ENCODE measurements at regions not wholly inside any gene's neighbourhood (a gene's known extent, or its start where the extent isn't known, plus 50 kb on each side); places are given as distances from the start of the nearest gene placed in this dataset.

- Histone ChIP-seq H3K4me3 (replicated peaks in 1 of 2; ENCODE audit: low read depth in 1 of 2, low read length in 2 of 2) (no peak overlapping the region), H3K79me2 (ENCODE audit: insufficient read depth, low read length) (no peaks in the 10 kb centered on the region), H3K9me3 (ENCODE audit: control insufficient read depth in 1 of 2, insufficient read depth in 1 of 2, low read depth in 1 of 2, low read length in 2 of 2) (no peaks in the 10 kb centered on the region), H3K4me1 (ENCODE audit: control insufficient read depth in 1 of 2, insufficient read depth in 2 of 2, low read length in 2 of 2) (peaks cover 0 to 4% of the 10 kb centered on the region in 2 experiments; a peak in 1 of 4 replicates), H3K4me2 (ENCODE audit: low read length) (no peak overlapping the region), H3K36me3 (ENCODE audit: control insufficient read depth in 1 of 2, insufficient read depth in 2 of 2, low read length in 2 of 2) (no peaks in the 10 kb centered on the region), H3K9me2 (ENCODE audit: insufficient read depth) (no peaks in the 10 kb centered on the region), H3K27ac (ENCODE audit: low read depth, low read length) (no peak overlapping the region), H3K27me3 (ENCODE audit: insufficient read depth, low read length) (no peaks in the 10 kb centered on the region), H3K9ac (ENCODE audit: low read length) (no peak overlapping the region), H2AFZ (ENCODE audit: low read depth, low read length, poor library complexity, severe bottlenecking) (no peak overlapping the region), H4K20me1 (ENCODE audit: insufficient read depth) (no peaks in the 10 kb centered on the region)
- no TSS peak for BruUV-seq (replicated peaks)
- ChIA-PET POLR2A (no interaction called here), CTCF (no interaction called here), RAD21 (ENCODE audit: low non-redundant PET in 1 of 2, low total read pairs in 2 of 2, uncharacterized antibody in 2 of 2, unreplicated experiment in 2 of 2) (no interaction called here)
- no peak for DNase-seq (ENCODE audit: low read depth, low spot score)
- TF ChIP-seq, protein P1, sequence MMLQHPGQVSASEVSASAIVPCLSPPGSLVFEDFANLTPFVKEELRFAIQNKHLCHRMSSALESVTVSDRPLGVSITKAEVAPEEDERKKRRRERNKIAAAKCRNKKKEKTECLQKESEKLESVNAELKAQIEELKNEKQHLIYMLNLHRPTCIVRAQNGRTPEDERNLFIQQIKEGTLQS (IDR thresholded peaks at IDR 0.05), result no peak
- TF ChIP-seq SP1 (IDR thresholded peaks at IDR 0.05; ENCODE audit: low read depth) (no peak), ZFX (IDR thresholded peaks at IDR 0.05) (no peak), TCF7L2 (IDR thresholded peaks at IDR 0.05; ENCODE audit: borderline replicate concordance, extremely low read depth, insufficient read depth, insufficient read length) (no peak), EZH2 (IDR thresholded peaks at IDR 0.05) (no peak), ZNF274 (IDR thresholded peaks at IDR 0.05; ENCODE audit: low read depth, low read length) (no peak), POLR2AphosphoS5 (IDR thresholded peaks at IDR 0.05; ENCODE audit: low read depth, low read length) (no peak), SRF (IDR thresholded peaks at IDR 0.05; ENCODE audit: low read depth) (no peak), CTCF (IDR thresholded peaks at IDR 0.05 in 2 of 3, conservative IDR thresholded peaks at IDR 0.05 in 1 of 3; ENCODE audit: borderline replicate concordance in 1 of 3, insufficient read depth in 1 of 3, low read depth in 2 of 3, low read length in 2 of 3) (no peak)
- ATAC-seq, result no peak
- intact Hi-C loops (cut with micrococcal nuclease), result no loop called here
Observed at GRCh38 chr13:65461590-65461989, 1768.5 kb downstream of the PCDH9 start.

All from HCT116 (cell line).